K562 (cell line): ENCODE measurements at regions not wholly inside any gene's neighbourhood (a gene's known extent, or its start where the extent isn't known, plus 50 kb on each side); places are given as distances from the start of the nearest gene placed in this dataset.

Source experiments
- ASH1L ChIP-seq: fragments of 450-650 bp; IDR thresholded peaks from 2 replicates; pipeline ENCODE4 v1.6.1; 2018; ENCODE audit warnings: borderline replicate concordance, mild to moderate bottlenecking, low read depth; ENCODE audit not compliant: partially characterized antibody
- CC2D1A ChIP-seq: fragments of 450-650 bp; IDR thresholded peaks from 2 replicates; pipeline ENCODE4 v1.6.1; 2017; ENCODE audit warnings: mild to moderate bottlenecking
- CGGBP1 ChIP-seq: fragments of 250-450 bp; sonication (Bioruptor Pico); IDR thresholded peaks from 2 replicates; pipeline ENCODE4 v1.9.0; 2021; ENCODE audit warnings: mild to moderate bottlenecking
- CREB5 ChIP-seq: fragments of 250-450 bp; sonication (Bioruptor Pico); IDR thresholded peaks from 2 replicates; pipeline ENCODE4 v1.5.0; 2020; ENCODE audit warnings: mild to moderate bottlenecking
- CTCFL ChIP-seq: IDR thresholded peaks from 2 replicates; pipeline ENCODE4 v1.6.1; 2011; ENCODE audit warnings: borderline replicate concordance, low read depth, mild to moderate bottlenecking, moderate library complexity, low read length; ENCODE audit not compliant: insufficient read depth, poor library complexity, severe bottlenecking
- DIDO1 ChIP-seq: fragments of 450-650 bp; IDR thresholded peaks from 2 replicates; pipeline ENCODE4 v1.6.1; 2016; ENCODE audit warnings: low read depth, missing biosample characterization, missing genetic modification characterization
- EHMT2 ChIP-seq: fragments of 450-650 bp; IDR thresholded peaks from 2 replicates; pipeline ENCODE4 v1.6.1; 2018; ENCODE audit warnings: antibody characterized with exemption
- HMBOX1 ChIP-seq: sonication (generic); IDR thresholded peaks from 2 replicates; pipeline ENCODE4 v1.6.1; 2016
- KAT8 ChIP-seq: fragments of 450-650 bp; IDR thresholded peaks from 2 replicates; pipeline ENCODE4 v1.6.1; 2016; ENCODE audit warnings: low read depth, mild to moderate bottlenecking
- LEF1 ChIP-seq: fragments of 450-650 bp; IDR thresholded peaks from 2 replicates; pipeline ENCODE4 v1.6.1; 2016; ENCODE audit warnings: mild to moderate bottlenecking
- MCM7 ChIP-seq, 2 experiments: fragments of 450-650 bp; IDR thresholded peaks; 2 replicates each; pipeline ENCODE4 v1.6.1; 2016 to 2018
- NCOA2 ChIP-seq, 2 experiments: fragments of 450-650 bp; IDR thresholded peaks; 2 replicates each; pipeline ENCODE4 v1.6.1; 2018; ENCODE audit warnings: mild to moderate bottlenecking in 2 of 2, moderate library complexity in 1 of 2; ENCODE audit not compliant: partially characterized antibody in 2 of 2
- NCOR1 ChIP-seq: fragments of 450-650 bp; IDR thresholded peaks from 2 replicates; pipeline ENCODE4 v1.6.1; 2016; ENCODE audit warnings: mild to moderate bottlenecking, moderate library complexity
- NFATC3 ChIP-seq: fragments of 450-650 bp; IDR thresholded peaks from 2 replicates; pipeline ENCODE4 v1.6.1; 2017; ENCODE audit warnings: mild to moderate bottlenecking
- RBM15 ChIP-seq: fragments of 200-400 bp; formaldehyde crosslinking; IDR thresholded peaks from 2 replicates; pipeline ENCODE4 v1.6.1; 2018; ENCODE audit warnings: mild to moderate bottlenecking, low read length, moderate library complexity; ENCODE audit not compliant: insufficient read depth
- RBM25 ChIP-seq: fragments of 200-400 bp; formaldehyde crosslinking; IDR thresholded peaks from 2 replicates; pipeline ENCODE4 v1.6.1; 2018; ENCODE audit warnings: low read length, low read depth, moderate library complexity; ENCODE audit not compliant: severe bottlenecking
- TAF9B ChIP-seq: fragments of 450-650 bp; IDR thresholded peaks from 2 replicates; pipeline ENCODE4 v1.6.1; 2018; ENCODE audit warnings: mild to moderate bottlenecking; ENCODE audit not compliant: partially characterized antibody
- ZC3H8 ChIP-seq: fragments of 450-650 bp; IDR thresholded peaks from 2 replicates; pipeline ENCODE4 v1.6.1; 2017
- ZFP36 ChIP-seq: fragments of 150-350 bp; IDR thresholded peaks from 2 replicates; pipeline ENCODE4 v1.6.1; 2018; ENCODE audit warnings: low read length, low read depth; ENCODE audit not compliant: partially characterized antibody
- ZNF253 ChIP-seq: fragments of 250-450 bp; sonication (Bioruptor Pico); conservative IDR thresholded peaks from 2 replicates; pipeline ENCODE4 v1.6.1; 2021; ENCODE audit warnings: mild to moderate bottlenecking
- ZNF518B ChIP-seq: fragments of 250-450 bp; sonication (Bioruptor Pico); IDR thresholded peaks from 2 replicates; pipeline ENCODE4 v1.5.0; 2021; ENCODE audit warnings: mild to moderate bottlenecking, moderate library complexity
- ZNF584 ChIP-seq: fragments of 200-800 bp; sonication (Bioruptor generic); IDR thresholded peaks from 2 replicates; pipeline ENCODE4 v1.6.1; 2016; ENCODE audit warnings: low read depth, mild to moderate bottlenecking, missing genetic modification characterization, missing compliant biosample characterization
- ZNF707 ChIP-seq: fragments of 250-450 bp; sonication (Bioruptor Pico); conservative IDR thresholded peaks from 2 replicates; pipeline ENCODE4 v1.8.0; 2022; ENCODE audit warnings: inconsistent platforms, mild to moderate bottlenecking, moderate library complexity
- ZNF717 ChIP-seq: fragments of 250-450 bp; sonication (Bioruptor Pico); IDR thresholded peaks from 2 replicates; pipeline ENCODE4 v1.5.0; 2021

- TF ChIP-seq HMBOX1 (no peak), TAF9B (peak; percentile 37), NCOR1 (no peak), RBM25 (no peak), LEF1 (no peak), ZNF518B (CRISPR knock-in tag) (no peak), ASH1L (no peak), ZFP36 (no peak), NFATC3 (no peak), KAT8 (no peak), MCM7 (IDR thresholded peaks at IDR 0.05) (no peak), CC2D1A (no peak), CTCFL (no peak), NCOA2 (IDR thresholded peaks at IDR 0.05; ENCODE audit: partially characterized antibody in 2 of 2) (no peak), ZNF707 (CRISPR knock-in tag) (no peak), ZNF584 (CRISPR knock-in tag) (0 out of 2 replicates have a peak, but pooled peaks have one; percentile 27), CREB5 (CRISPR knock-in tag) (no peak), ZC3H8 (no peak), DIDO1 (no peak), ZNF717 (CRISPR knock-in tag) (no peak), CGGBP1 (CRISPR knock-in tag) (no peak), EHMT2 (no peak), RBM15 (no peak), ZNF253 (no peak)
Measured at GRCh38 chr4:80135702-80136058, 61.6 kb upstream of the PRDM8 start (continued).
